Neural cell (in vitro differentiated cells): ENCODE measurements at regions not wholly inside any gene's neighbourhood (a gene's known extent, or its start where the extent isn't known, plus 50 kb on each side); places are given as distances from the start of the nearest gene placed in this dataset.

Experiments
- EP300 ChIP-seq: fragments of 450-650 bp; conservative IDR thresholded peaks from 2 replicates; pipeline ENCODE4 v1.6.1; 2014; ENCODE audit warnings: antibody characterized with exemption, mild to moderate bottlenecking, moderate library complexity; ENCODE audit not compliant: poor library complexity, severe bottlenecking
- EZH2 ChIP-seq: fragments of 200-600, 300-800 bp; shearing (Covaris generic), sonication (generic); IDR thresholded peaks from 2 replicates; pipeline ENCODE4 v1.6.1; 2014; ENCODE audit warnings: antibody characterized with exemption, low read length, borderline replicate concordance, mild to moderate bottlenecking; ENCODE audit not compliant: insufficient read depth, poor library complexity, severe bottlenecking
- RAD21 ChIP-seq: fragments of 450-650 bp; conservative IDR thresholded peaks from 2 replicates; pipeline ENCODE4 v1.6.1; 2014; ENCODE audit warnings: antibody characterized with exemption, mild to moderate bottlenecking, moderate library complexity
- SMC3 ChIP-seq: fragments of 450-650 bp; conservative IDR thresholded peaks from 2 replicates; pipeline ENCODE4 v1.6.1; 2014; ENCODE audit warnings: antibody characterized with exemption, mild to moderate bottlenecking, moderate library complexity; ENCODE audit not compliant: poor library complexity
- TAF1 ChIP-seq: IDR thresholded peaks from 2 replicates; pipeline ENCODE4 v1.6.1; 2012; ENCODE audit warnings: low read depth
- TF ChIP-seq, protein P1 (sequence below): fragments of 450-650 bp; IDR thresholded peaks from 2 replicates; pipeline ENCODE4 v1.5.1; 2014; ENCODE audit warnings: antibody characterized with exemption, mild to moderate bottlenecking, moderate library complexity; ENCODE audit not compliant: poor library complexity, severe bottlenecking

DNA sequence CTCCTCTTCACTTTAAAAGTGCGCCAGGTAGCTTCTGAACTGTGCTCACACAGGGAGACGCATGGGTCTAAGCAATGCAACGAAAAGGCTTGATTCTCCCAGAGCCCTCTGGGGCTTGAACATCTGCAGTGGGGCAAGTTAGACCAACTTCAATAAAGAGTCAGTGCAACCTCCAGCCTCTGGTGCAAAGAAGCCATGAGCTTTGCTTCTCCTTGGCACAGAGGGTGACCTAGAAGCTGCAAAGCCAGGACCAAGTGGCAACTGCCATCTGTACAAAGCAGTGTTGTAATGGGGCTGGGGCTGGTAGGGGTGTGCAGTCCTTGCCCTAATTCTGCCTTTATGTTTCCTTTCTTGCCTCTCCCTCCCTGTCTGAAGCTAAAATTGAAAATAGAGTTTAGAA is 219.0 kb upstream of the CD96 start:
- no peak for TF ChIP-seq EP300
- no peak for TF ChIP-seq EZH2
- TF ChIP-seq, protein P1, sequence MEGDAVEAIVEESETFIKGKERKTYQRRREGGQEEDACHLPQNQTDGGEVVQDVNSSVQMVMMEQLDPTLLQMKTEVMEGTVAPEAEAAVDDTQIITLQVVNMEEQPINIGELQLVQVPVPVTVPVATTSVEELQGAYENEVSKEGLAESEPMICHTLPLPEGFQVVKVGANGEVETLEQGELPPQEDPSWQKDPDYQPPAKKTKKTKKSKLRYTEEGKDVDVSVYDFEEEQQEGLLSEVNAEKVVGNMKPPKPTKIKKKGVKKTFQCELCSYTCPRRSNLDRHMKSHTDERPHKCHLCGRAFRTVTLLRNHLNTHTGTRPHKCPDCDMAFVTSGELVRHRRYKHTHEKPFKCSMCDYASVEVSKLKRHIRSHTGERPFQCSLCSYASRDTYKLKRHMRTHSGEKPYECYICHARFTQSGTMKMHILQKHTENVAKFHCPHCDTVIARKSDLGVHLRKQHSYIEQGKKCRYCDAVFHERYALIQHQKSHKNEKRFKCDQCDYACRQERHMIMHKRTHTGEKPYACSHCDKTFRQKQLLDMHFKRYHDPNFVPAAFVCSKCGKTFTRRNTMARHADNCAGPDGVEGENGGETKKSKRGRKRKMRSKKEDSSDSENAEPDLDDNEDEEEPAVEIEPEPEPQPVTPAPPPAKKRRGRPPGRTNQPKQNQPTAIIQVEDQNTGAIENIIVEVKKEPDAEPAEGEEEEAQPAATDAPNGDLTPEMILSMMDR: no peak
- no peak for TF ChIP-seq RAD21
- TF ChIP-seq SMC3: no peak
- TF ChIP-seq TAF1: no peak
